HepG2 (cell line): ENCODE measurements at regions not wholly inside any gene's neighbourhood (a gene's known extent, or its start where the extent isn't known, plus 50 kb on each side); places are given as distances from the start of the nearest gene placed in this dataset.

Experiments used
- ATAC-seq: fragments of 200-7000 bp; cut with Tn5 transposase; 3 replicates; pipeline ENCODE4 v1.9.1; 2020; ENCODE audit warnings: mild to moderate bottlenecking, moderate library complexity
- BruUV-seq: library from RNA; stranded (reverse); fragments of 400-500 nt; replicated peaks from 2 replicates; lab custom pipeline; 2021; lab: Mats Ljungman, UMichigan
- CTCF ChIA-PET: fragments of 300-600 bp; formaldehyde crosslinking; extraction: SDS; loops from one replicate; lab custom pipeline; 2021; ENCODE audit warnings: low total read pairs, inconsistent platforms, low intra/inter-chr PET ratio; lab: Yijun Ruan, JAX
- POLR2A ChIA-PET: fragments of 350-600 bp; sonication (Branson Sonifier 250); formaldehyde crosslinking; loops from one replicate; lab custom pipeline; 2020; ENCODE audit warnings: antibody characterized with exemption, inconsistent platforms; lab: Yijun Ruan, JAX
- DNase-seq: peaks from one replicate; pipeline ENCODE4 v3.0.0-alpha.2; 2015; ENCODE audit warnings: low spot score
- FAIRE-seq: peaks from 3 replicates; lab custom pipeline; 2011; peaks lifted over from hg19 to GRCh38; lab: Jason Lieb, UNC
- H2AFZ ChIP-seq: one replicate; pipeline ENCODE4 v1.6.1; 2011; ENCODE audit warnings: low read length, inconsistent platforms
- H3K27ac ChIP-seq: fragments of 300-600 bp; 3 replicates; pipeline ENCODE4 v1.8.0; 2011; ENCODE audit warnings: mixed run types, mild to moderate bottlenecking, mixed read lengths, low read length, inconsistent platforms; ENCODE audit not compliant: insufficient read depth; ENCODE audit errors: extremely low read length
- H3K27me3 ChIP-seq, 2 experiments: fragments of 200-600 bp in 1 of 2; 2 replicates in 1 of 2; 3 replicates in 1 of 2; pipeline versions ENCODE4 v1.6.0 to v1.8.0; 2011; ENCODE audit warnings: low read length in 2 of 2, mild to moderate bottlenecking in 2 of 2, moderate library complexity in 2 of 2, inconsistent platforms in 1 of 2; ENCODE audit not compliant: insufficient read depth in 2 of 2, control insufficient read depth in 1 of 2
- H3K36me3 ChIP-seq, 2 experiments: fragments of 200-600 bp in 1 of 2; replicated peaks in 1 of 2; 2 replicates in 1 of 2; 3 replicates in 1 of 2; pipeline versions ENCODE4 v1.5.1 to v1.8.0; 2011; ENCODE audit warnings: low read length in 2 of 2, inconsistent platforms in 1 of 2; ENCODE audit not compliant: insufficient read depth in 2 of 2, control insufficient read depth in 1 of 2
- H3K4me1 ChIP-seq: 2 replicates; pipeline ENCODE4 v1.5.1; 2012; ENCODE audit warnings: low read length, inconsistent platforms; ENCODE audit not compliant: insufficient read depth
- H3K4me2 ChIP-seq: 2 replicates; pipeline ENCODE4 v1.6.0; 2011; ENCODE audit warnings: low read depth, low read length, inconsistent platforms
- H3K4me3 ChIP-seq, 3 experiments: fragments of 200-600 bp in 1 of 3; sonication (generic), shearing (Covaris generic) in 1 of 3; replicated peaks in 1 of 3; 2 replicates each; pipeline ENCODE4 v1.5.1; 2011 to 2016; ENCODE audit warnings: low read length in 3 of 3, inconsistent platforms in 2 of 3, low read depth in 2 of 3, mild to moderate bottlenecking in 2 of 3, control low read depth in 1 of 3, mixed read lengths in 1 of 3; ENCODE audit not compliant: insufficient read depth in 1 of 3
- H3K79me2 ChIP-seq: one replicate; pipeline ENCODE4 v1.6.1; 2011; ENCODE audit warnings: low read length, inconsistent platforms; ENCODE audit not compliant: insufficient read depth
- H3K9ac ChIP-seq: 2 replicates; pipeline ENCODE4 v1.6.0; 2011; ENCODE audit warnings: mild to moderate bottlenecking, low read depth, low read length, inconsistent platforms; ENCODE audit not compliant: insufficient read depth
- H3K9me3 ChIP-seq: 2 replicates; pipeline ENCODE4 v1.5.1; 2012; ENCODE audit warnings: mild to moderate bottlenecking, low read length
- H4K20me1 ChIP-seq: 2 replicates; pipeline ENCODE4 v1.6.0; 2011; ENCODE audit warnings: inconsistent platforms, mild to moderate bottlenecking, low read length, moderate library complexity; ENCODE audit not compliant: insufficient read depth
- REL ChIP-seq: sonication (generic); formaldehyde crosslinking; conservative IDR thresholded peaks from 2 replicates; pipeline ENCODE4 v1.8.0; 2022; ENCODE audit warnings: mild to moderate bottlenecking, missing genetic modification reagents, moderate library complexity
- SMAD3 ChIP-seq: sonication (generic); formaldehyde crosslinking; IDR thresholded peaks from 2 replicates; pipeline ENCODE4 v1.4.0; 2020; ENCODE audit warnings: missing genetic modification reagents
- ZNF121 ChIP-seq: sonication (generic); formaldehyde crosslinking; IDR thresholded peaks from 2 replicates; pipeline ENCODE4 v1.5.0; 2020; ENCODE audit warnings: mild to moderate bottlenecking, missing genetic modification reagents
- ZNF260 ChIP-seq: sonication (generic); formaldehyde crosslinking; IDR thresholded peaks from 2 replicates; pipeline ENCODE4 v1.4.0; 2020; ENCODE audit warnings: missing genetic modification reagents, low read depth, mild to moderate bottlenecking, borderline replicate concordance
- WGBS: methylation state at CpG from one replicate; pipeline ENCODE4 v1.1.6; 2017; ENCODE audit warnings: low lambda C conversion rate; 5-methylcytosine and 5-hydroxymethylcytosine counted together
- in situ Hi-C: cut with HindIII; loops from 2 replicates; pipeline ENCODE4 v1.10.0; 2017; ENCODE audit warnings: low pct_unique_long_range_greater_than_20kb; ENCODE audit not compliant: extremely low pct_ligation_motif_present
- intact Hi-C: fragments of 100-400 bp; cut with micrococcal nuclease; formaldehyde crosslinking; loops from one replicate; pipeline ENCODE4 v1.10.0; 2022; ENCODE audit not compliant: unreplicated experiment
- TF ChIP-seq, protein P1 (sequence below): sonication (generic); formaldehyde crosslinking; IDR thresholded peaks from 2 replicates; pipeline ENCODE4 v1.9.0; 2021; ENCODE audit warnings: mild to moderate bottlenecking, missing genetic modification reagents
- TF ChIP-seq, protein P2 (sequence below): sonication (generic); formaldehyde crosslinking; IDR thresholded peaks from 2 replicates; pipeline ENCODE4 v1.9.0; 2021; ENCODE audit warnings: missing genetic modification reagents, borderline replicate concordance

DNA sequence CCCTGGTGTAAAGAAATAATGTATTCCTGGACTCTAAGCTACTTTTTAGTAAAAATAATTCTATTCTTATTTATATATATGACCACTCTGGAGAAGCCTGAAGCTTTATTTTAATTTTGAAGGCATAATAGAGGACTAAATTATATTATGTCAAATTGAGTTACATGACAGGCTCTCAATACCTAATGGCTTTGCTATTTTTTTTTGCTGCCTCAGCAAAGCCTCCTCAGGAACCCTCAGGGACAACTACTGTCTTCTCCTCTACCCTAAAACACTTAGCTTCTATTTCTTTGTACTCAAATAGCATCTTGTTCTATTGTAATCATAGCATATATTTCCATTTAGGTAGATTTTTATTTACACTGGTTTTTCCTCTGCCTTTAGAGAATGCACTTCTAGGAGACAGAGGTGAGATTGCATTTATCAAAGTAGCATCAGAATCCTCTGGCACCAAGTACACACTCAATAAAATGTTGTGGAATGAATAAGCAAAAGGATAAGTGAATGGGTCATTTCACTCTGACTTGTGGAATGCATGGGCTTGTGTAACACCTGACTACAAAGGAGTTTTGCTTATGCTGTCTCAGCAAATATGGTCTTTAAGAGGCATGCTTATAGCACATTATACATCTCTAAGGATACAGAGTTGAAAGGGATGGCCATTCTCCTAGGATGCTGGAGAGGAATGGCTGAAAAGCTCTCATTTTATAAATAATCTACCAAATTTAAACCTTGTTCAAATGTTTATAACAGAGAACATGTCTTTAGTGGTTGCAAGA is 605.2 kb downstream of the KCNJ2 start (continued):
- TF ChIP-seq, protein P1, sequence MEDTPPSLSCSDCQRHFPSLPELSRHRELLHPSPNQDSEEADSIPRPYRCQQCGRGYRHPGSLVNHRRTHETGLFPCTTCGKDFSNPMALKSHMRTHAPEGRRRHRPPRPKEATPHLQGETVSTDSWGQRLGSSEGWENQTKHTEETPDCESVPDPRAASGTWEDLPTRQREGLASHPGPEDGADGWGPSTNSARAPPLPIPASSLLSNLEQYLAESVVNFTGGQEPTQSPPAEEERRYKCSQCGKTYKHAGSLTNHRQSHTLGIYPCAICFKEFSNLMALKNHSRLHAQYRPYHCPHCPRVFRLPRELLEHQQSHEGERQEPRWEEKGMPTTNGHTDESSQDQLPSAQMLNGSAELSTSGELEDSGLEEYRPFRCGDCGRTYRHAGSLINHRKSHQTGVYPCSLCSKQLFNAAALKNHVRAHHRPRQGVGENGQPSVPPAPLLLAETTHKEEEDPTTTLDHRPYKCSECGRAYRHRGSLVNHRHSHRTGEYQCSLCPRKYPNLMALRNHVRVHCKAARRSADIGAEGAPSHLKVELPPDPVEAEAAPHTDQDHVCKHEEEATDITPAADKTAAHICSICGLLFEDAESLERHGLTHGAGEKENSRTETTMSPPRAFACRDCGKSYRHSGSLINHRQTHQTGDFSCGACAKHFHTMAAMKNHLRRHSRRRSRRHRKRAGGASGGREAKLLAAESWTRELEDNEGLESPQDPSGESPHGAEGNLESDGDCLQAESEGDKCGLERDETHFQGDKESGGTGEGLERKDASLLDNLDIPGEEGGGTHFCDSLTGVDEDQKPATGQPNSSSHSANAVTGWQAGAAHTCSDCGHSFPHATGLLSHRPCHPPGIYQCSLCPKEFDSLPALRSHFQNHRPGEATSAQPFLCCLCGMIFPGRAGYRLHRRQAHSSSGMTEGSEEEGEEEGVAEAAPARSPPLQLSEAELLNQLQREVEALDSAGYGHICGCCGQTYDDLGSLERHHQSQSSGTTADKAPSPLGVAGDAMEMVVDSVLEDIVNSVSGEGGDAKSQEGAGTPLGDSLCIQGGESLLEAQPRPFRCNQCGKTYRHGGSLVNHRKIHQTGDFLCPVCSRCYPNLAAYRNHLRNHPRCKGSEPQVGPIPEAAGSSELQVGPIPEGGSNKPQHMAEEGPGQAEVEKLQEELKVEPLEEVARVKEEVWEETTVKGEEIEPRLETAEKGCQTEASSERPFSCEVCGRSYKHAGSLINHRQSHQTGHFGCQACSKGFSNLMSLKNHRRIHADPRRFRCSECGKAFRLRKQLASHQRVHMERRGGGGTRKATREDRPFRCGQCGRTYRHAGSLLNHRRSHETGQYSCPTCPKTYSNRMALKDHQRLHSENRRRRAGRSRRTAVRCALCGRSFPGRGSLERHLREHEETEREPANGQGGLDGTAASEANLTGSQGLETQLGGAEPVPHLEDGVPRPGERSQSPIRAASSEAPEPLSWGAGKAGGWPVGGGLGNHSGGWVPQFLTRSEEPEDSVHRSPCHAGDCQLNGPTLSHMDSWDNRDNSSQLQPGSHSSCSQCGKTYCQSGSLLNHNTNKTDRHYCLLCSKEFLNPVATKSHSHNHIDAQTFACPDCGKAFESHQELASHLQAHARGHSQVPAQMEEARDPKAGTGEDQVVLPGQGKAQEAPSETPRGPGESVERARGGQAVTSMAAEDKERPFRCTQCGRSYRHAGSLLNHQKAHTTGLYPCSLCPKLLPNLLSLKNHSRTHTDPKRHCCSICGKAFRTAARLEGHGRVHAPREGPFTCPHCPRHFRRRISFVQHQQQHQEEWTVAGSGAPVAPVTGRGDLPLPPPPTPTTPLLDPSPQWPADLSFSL (CRISPR knock-in tag): no peak

DNA sequence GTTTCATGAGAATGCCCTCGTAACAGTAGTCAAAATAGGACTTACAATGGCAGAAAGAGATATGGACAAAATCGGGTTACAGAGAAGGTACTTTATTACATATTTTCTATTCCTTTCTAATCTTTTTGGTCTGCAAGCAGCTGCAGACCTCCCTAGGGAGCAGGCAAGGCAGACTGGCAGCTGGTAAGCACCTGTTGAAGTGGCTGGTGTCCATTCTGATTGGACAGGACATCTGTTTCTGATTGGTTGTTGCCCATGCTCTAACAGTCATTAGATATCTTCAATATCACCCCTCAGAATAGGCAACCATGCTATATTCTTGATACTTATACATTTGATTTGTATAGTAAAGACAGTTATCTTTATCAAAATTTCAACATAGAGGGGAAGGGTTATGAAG is 606.3 kb downstream of the KCNJ2 start:
- FAIRE-seq: no peak
- CTCF ChIA-PET: no interaction called here
- 2% methylated on average over 2 of the region's 2 CpGs for WGBS
- TF ChIP-seq REL (CRISPR knock-in tag) (no peak), ZNF121 (no peak), ZNF260 (no peak), SMAD3 (CRISPR knock-in tag) (no peak)
- TF ChIP-seq, protein P2, sequence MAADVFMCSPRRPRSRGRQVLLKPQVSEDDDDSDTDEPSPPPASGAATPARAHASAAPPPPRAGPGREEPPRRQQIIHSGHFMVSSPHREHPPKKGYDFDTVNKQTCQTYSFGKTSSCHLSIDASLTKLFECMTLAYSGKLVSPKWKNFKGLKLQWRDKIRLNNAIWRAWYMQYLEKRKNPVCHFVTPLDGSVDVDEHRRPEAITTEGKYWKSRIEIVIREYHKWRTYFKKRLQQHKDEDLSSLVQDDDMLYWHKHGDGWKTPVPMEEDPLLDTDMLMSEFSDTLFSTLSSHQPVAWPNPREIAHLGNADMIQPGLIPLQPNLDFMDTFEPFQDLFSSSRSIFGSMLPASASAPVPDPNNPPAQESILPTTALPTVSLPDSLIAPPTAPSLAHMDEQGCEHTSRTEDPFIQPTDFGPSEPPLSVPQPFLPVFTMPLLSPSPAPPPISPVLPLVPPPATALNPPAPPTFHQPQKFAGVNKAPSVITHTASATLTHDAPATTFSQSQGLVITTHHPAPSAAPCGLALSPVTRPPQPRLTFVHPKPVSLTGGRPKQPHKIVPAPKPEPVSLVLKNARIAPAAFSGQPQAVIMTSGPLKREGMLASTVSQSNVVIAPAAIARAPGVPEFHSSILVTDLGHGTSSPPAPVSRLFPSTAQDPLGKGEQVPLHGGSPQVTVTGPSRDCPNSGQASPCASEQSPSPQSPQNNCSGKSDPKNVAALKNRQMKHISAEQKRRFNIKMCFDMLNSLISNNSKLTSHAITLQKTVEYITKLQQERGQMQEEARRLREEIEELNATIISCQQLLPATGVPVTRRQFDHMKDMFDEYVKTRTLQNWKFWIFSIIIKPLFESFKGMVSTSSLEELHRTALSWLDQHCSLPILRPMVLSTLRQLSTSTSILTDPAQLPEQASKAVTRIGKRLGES (CRISPR knock-in tag): no peak

More for the DNA sequence above, 606.3 kb downstream of the KCNJ2 start:
- no peak overlapping the region for H3K4me3 ChIP-seq
- intact Hi-C loops (no loop called here), in situ Hi-C loops (no loop called here)
- no peak overlapping the region for H2AFZ ChIP-seq
- no TSS peak for BruUV-seq
- no peak overlapping the region for H3K9ac ChIP-seq
- no peaks in the 10 kb centered on the region for H3K79me2 ChIP-seq
- H3K27me3 ChIP-seq: no peaks in the 10 kb centered on the region
- no peak for ATAC-seq
- no peak overlapping the region for H3K27ac ChIP-seq
- POLR2A ChIA-PET: no interaction called here
- no peaks in the 10 kb centered on the region for H3K4me1 ChIP-seq
- no peak for DNase-seq
- H3K36me3 ChIP-seq: no peaks in the 10 kb centered on the region
- H3K9me3 ChIP-seq: no peaks in the 10 kb centered on the region
- H4K20me1 ChIP-seq: no peaks in the 10 kb centered on the region
- no peak overlapping the region for H3K4me2 ChIP-seq
